Chondrocyte (in vitro differentiated cells): ENCODE measurements at regions not wholly inside any gene's neighbourhood (a gene's known extent, or its start where the extent isn't known, plus 50 kb on each side); places are given as distances from the start of the nearest gene placed in this dataset.

ENCODE experiments used
- DNase-seq: peaks from one replicate; pipeline ENCODE4 v3.0.0; 2021; ENCODE audit warnings: mixed read lengths, low spot score
- H3K27ac Mint-ChIP-seq: one replicate; pipeline ENCODE4 v1.8.0; 2021; ENCODE audit warnings: mild to moderate bottlenecking, moderate library complexity, mixed read lengths; ENCODE audit not compliant: unreplicated experiment
- H3K27me3 Mint-ChIP-seq: 2 replicates; pipeline ENCODE4 v1.8.0; 2021; ENCODE audit warnings: low read depth, mixed read lengths
- H3K36me3 Mint-ChIP-seq: 2 replicates; pipeline ENCODE4 v1.8.0; 2021; ENCODE audit warnings: low read depth, mixed read lengths
- H3K4me1 Mint-ChIP-seq: 2 replicates; pipeline ENCODE4 v1.8.0; 2021; ENCODE audit warnings: low read depth, mild to moderate bottlenecking, mixed read lengths
- H3K4me3 Mint-ChIP-seq: one replicate; pipeline ENCODE4 v1.8.0; 2021; ENCODE audit warnings: mild to moderate bottlenecking, moderate library complexity, mixed read lengths; ENCODE audit not compliant: unreplicated experiment
- H3K9me3 Mint-ChIP-seq: 2 replicates; pipeline ENCODE4 v1.8.0; 2021; ENCODE audit warnings: low read depth, mixed read lengths
- CTCF ChIP-seq: fragments of 200-600 bp; sonication (generic); IDR thresholded peaks from 2 replicates; pipeline ENCODE4 v1.5.0; 2021; ENCODE audit warnings: antibody characterized with exemption, mild to moderate bottlenecking, moderate library complexity

GRCh38 chr10:52409195-52409594 is 95.1 kb downstream of the DKK1 start:
- Mint-ChIP-seq H3K27ac (no peak overlapping the region), H3K4me1 (peaks cover 9% of the 10 kb centered on the region), H3K36me3 (no peaks in the 10 kb centered on the region), H3K4me3 (no peak overlapping the region), H3K27me3 (no peaks in the 10 kb centered on the region), H3K9me3 (no peaks in the 10 kb centered on the region)
- no peak for DNase-seq
- no peak for TF ChIP-seq CTCF

DNA sequence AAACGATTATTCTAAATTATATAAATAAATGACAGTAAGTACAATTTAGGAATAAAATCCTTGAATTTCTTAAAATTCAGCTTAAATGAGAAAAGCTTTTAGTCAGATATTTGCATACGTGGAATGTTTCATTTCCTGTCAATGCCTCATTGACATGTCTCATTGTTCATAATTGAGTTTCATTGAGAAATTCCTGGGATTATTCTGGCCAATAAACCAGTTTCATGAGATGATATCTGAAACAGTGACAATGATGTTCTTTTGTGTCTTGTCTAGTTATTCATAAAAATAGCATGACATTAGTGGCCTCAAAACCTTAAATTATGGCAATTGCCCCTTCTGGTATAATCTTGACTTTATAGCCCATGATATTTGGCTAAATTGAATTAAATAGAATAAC is 95.8 kb downstream of the DKK1 start:
- no peaks in the 10 kb centered on the region for H3K27me3 Mint-ChIP-seq
- no peak for DNase-seq
- H3K27ac Mint-ChIP-seq: no peak overlapping the region
- H3K36me3 Mint-ChIP-seq: no peaks in the 10 kb centered on the region
- H3K9me3 Mint-ChIP-seq: no peaks in the 10 kb centered on the region
- TF ChIP-seq CTCF: no peak
- H3K4me1 Mint-ChIP-seq: peaks cover 9% of the 10 kb centered on the region
- H3K4me3 Mint-ChIP-seq: no peak overlapping the region

DNA sequence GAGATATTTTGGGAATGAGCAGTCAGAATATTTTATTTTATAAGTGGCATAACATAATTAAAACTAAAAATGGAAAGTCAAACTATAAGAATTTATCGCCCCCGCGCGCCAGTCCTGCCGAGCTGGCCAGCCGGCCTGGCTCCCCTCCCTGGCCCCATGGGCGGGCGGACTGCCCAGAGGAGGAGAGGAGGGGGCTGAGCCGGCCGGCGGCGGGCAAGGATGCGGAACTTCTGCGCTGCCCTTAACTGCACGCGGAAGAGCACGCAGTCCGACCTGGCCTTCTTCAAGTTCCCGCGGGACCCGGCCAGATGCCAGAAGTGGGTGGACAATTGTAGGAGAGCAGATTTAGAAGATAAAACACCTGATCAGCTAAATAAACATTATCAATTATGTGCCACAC is 96.8 kb downstream of the DKK1 start:
- H3K27me3 Mint-ChIP-seq: no peaks in the 10 kb centered on the region
- no peaks in the 10 kb centered on the region for H3K36me3 Mint-ChIP-seq
- no peak overlapping the region for H3K4me3 Mint-ChIP-seq
- H3K27ac Mint-ChIP-seq: no peak overlapping the region
- no peak for DNase-seq
- no peak for TF ChIP-seq CTCF
- H3K9me3 Mint-ChIP-seq: no peaks in the 10 kb centered on the region
- peaks cover 9% of the 10 kb centered on the region for H3K4me1 Mint-ChIP-seq

DNA sequence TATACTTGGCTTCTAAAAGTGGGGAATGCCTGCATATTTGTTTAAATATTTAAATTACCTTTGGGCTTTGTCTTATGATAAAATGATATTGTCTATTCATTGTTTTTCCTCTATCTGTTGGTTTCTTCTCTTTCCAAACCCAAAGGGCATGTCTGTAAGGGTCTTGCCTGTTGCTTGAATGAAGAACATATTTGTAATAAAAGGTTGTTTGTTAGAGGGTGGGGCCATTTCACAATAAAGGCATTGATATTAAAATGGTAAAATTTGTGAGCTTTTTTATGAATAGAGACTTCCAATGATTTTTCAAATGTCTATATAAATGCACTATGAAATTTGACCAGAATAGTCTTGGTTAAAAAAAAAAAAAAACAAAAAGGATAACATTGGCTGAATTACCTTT is 105.2 kb downstream of the DKK1 start:
- Mint-ChIP-seq H3K36me3 (no peaks in the 10 kb centered on the region), H3K4me3 (no peak overlapping the region), H3K4me1 (peaks cover 7% of the 10 kb centered on the region), H3K27me3 (no peaks in the 10 kb centered on the region), H3K27ac (no peak overlapping the region), H3K9me3 (no peaks in the 10 kb centered on the region)
- no peak for DNase-seq
- TF ChIP-seq CTCF: no peak

DNA sequence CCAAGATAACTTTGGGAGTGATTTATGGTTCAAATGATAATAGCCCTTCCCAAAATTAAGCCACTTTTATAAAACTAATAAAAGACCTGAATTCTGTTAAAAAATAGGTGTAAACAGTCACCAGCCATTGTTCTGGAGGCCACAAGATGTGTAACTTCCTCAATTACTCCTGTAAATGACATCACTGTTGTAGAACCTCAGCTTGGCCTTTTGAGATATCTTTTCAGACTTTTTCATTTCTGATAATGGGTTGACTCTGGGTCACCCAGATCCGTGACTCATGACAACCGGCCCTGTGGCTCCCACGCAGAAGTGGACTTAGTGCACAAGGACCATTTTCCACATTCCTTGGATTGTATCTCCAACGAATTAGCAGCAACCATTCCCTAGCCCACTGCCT is 106.6 kb downstream of the DKK1 start:
- Mint-ChIP-seq H3K4me1 (peaks cover 7% of the 10 kb centered on the region), H3K27ac (no peak overlapping the region), H3K9me3 (no peaks in the 10 kb centered on the region), H3K4me3 (no peak overlapping the region), H3K36me3 (no peaks in the 10 kb centered on the region), H3K27me3 (no peaks in the 10 kb centered on the region)
- TF ChIP-seq CTCF: no peak
- no peak for DNase-seq
